ENCODE measurements at regions not wholly inside any gene's neighbourhood (a gene's known extent, or its start where the extent isn't known, plus 50 kb on each side); places are given as distances from the start of the nearest gene placed in this dataset.

DNA sequence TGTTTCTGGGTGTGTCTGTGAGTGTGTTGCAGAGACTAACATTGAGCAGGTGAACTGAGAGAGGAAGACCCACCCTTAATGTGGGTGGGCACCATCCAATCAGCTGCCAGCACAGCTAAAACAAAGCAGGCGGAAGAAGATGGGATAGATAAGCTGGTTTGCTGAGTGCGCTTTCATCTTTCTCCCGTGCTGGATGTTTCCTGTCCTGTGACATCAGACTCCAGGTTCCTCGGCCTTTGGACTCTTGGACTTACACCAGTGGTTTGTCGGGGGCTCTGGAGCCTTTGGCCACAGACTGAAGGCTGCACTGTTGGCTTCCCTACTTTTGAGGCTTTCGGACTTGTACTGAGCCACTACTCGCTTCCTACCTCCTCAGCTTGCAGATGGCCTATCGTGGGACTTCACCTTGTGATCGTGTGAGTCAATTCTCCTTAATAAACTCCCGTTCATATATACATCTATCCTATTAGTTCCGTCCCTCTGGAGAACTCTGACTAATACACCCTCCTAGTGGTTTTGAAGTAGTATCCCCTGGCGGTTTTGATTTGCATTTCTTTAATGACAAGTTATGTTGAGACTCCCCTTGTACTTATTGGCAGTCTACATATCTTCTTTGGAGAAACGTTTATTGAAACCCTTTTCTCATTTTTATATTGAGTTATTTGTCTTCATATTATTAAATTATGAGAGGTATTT, 546.6 kb upstream of the TMPRSS15 start:
- no peak for FAIRE-seq
- no peak for DNase-seq (ENCODE audit: low spot score)

DNA sequence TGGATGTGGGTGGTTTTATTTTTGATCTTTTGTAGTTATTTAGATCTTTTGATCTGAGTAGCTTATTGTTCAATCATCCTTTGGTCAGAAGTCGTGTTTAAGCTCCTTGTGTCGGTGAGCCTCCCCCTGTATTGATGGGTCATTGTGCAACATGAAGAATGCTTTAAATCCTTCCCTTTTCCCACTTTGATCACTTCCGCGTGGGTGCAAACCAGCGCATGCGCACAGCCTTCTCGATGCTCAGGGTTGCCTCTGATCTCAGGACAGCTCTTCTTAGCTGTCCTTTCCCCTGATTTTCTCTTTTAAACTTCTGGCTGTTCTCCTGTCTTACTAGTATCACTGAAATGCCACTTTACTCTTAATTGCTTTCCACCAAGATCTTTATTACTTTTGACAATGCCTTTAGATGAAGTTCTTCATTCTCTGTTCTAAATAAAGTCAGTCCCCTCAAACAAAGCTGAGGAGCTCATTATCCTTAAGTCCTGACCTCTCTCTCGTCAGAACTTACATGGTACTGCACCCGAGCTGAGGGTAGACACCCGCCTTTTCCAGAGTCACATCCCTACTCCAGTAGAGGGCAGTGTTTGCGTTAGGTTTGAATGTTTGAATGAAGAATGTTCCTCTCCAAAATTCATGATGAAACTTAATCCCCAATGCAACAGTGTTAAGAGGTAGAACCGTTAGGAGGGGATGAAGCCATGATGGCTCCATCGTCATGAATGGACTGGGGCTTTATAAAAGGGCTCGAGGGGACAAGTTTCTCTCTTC, 547.9 kb upstream of the TMPRSS15 start:
- DNase-seq (ENCODE audit: low spot score) (no peak), FAIRE-seq (no peak)

DNA sequence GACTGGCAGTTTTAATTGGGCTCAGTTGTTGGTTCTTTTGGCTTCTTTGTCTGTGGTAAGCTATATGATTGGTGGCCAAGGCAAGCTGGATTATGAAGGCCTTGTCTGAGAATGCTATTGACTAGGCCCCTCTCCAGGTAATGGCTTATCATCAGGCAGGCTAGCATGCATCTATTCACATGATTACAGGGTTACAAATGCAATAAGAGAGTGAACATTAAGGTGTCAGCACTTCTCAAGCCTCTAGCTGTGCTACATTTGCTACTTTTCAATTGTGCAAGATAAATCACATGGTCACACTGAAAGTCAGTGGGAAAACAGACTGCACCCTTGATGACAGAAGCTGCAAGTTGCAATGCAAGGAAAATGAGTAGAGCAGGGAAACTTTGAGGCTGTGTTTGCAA, 550.9 kb upstream of the TMPRSS15 start:
- no peak for FAIRE-seq
- no peak for DNase-seq (ENCODE audit: low spot score)

DNA sequence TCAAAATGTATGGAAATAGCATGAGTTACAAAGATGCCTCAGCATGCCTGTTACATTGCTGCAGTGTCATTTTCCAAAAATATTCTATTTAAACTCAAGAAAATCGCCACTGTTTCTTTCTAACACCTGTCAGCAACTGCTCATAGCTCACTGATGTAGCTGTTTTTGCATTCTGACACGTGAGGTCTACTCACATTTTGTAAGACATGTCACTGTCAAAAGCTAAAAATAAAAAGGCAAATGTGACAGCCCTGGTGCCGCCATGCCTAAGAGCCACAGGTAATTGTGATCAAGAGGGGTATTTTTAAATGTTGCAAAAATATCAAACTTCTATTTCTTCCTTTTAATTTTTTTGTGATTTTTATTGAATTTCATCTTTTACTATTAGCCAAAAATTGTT, 556.2 kb upstream of the TMPRSS15 start:
- DNase-seq (ENCODE audit: low spot score) (no peak), FAIRE-seq (no peak)

DNA sequence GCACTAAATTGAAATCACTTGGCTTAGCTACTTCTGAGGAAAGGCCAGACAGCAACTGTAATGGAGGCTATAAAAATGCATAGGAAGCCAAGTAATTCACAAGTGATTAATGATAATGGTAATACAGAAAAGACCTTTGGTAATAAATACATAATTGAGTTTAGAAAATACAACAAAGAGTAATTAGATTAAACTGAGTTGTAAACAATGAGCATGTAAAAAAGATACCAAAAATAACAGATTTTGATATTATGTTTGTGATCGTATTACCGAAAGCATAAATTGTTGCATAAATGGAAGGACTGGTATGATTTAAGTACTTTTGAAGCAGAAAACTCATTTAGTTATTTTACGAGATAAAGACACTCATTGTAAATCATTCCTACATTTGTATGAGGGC, 556.7 kb upstream of the TMPRSS15 start:
- no peak for FAIRE-seq
- DNase-seq (ENCODE audit: low spot score): no peak

DNA sequence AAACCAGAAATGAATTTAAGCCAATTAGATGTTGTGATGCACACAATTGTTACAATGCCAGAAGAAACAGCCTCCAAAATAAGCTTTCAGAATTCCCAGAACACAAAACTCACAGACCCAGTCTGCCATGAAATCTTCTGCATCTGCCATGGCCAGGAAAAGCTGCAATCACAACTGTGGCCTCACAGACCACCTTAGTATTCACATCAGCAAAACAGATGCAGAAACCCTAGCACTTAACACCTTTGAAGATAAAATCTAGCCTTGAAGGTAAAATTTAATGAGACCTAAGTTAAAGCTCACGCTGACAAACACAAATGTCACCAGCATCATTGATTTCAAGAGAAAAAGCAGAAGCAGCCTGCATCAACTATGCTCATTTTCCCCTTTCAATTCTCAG, 566.8 kb upstream of the TMPRSS15 start:
- FAIRE-seq (no peak), DNase-seq (ENCODE audit: low spot score) (no peak)

- no peak for FAIRE-seq
- DNase-seq (ENCODE audit: low spot score): no peak
These were observed 567.4 kb upstream of the TMPRSS15 start for GRCh38 chr21:18970941-18971340.

- DNase-seq (ENCODE audit: low spot score): no peak
- FAIRE-seq: no peak
These were observed 582.0 kb upstream of the TMPRSS15 start for GRCh38 chr21:18985584-18985983.

DNA sequence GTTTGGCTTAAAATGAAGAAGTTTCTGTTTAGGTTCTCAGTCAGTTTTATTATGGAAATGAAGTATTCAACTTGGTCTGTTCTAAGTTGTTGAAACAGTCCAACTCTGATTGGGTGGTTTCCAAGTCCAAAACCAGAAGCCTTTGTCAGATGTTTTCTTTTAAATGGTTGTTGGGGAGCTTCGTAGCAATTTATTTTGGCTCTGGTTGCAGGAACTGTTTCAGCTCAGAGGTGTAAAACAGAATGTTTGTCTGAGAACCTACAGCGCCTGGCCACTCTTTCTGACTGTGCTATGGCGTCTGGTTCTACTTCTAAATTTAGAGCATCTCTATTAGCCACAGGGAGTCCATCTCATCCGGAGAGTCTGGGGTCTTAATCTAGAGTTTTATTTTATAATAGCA, 582.6 kb upstream of the TMPRSS15 start:
- DNase-seq (ENCODE audit: low spot score): no peak
- FAIRE-seq: no peak

DNA sequence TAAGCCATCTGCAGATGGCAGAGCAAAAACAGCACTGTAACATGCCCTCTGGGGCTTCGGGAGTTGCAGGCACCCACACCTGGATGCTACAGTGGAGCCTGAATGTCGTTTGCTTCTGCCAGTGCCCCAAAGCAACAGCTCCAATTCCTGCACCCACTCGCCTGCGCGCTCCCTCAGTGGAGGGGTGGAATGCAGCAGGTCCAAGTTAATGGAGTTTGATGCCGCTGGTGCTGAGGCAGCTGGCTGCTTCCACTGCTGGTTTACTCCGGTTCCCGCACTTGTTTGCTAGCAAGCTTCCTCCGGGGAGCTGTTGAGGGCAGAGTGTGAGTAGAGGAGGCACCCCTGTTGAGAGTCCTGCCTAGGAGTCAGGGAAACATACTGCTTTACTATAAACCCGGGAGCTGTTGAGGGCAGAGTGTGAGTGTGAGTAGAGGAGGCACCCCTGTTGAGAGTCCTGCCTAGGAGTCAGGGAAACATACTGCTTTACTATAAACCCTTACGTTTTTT, 584.0 kb upstream of the TMPRSS15 start:
- DNase-seq (ENCODE audit: low spot score): no peak
- no peak for FAIRE-seq

GRCh38 chr21:18989953-18990495, 586.4 kb upstream of the TMPRSS15 start:
- no peak for DNase-seq (ENCODE audit: low spot score)
- FAIRE-seq: no peak

DNA sequence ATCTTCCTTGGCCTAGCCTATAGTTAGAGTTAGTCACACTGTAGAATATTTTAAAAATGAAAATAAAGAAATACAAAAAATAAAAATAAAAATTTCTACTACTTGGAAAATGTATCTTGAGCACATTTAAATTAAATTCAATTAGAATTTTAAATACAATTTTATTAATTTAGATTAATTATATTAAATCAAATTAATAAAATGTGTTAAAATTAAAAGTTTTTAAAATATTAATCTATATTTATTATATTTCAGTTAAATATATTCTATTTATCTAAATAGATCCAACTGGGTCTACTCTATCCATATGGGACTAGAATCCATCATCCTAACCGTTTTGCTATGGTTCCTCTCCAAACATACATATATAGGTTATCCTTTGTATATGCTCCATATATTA, 588.3 kb upstream of the TMPRSS15 start:
- FAIRE-seq: peak; percentile 63
- no peak for DNase-seq (ENCODE audit: low spot score)

DNA sequence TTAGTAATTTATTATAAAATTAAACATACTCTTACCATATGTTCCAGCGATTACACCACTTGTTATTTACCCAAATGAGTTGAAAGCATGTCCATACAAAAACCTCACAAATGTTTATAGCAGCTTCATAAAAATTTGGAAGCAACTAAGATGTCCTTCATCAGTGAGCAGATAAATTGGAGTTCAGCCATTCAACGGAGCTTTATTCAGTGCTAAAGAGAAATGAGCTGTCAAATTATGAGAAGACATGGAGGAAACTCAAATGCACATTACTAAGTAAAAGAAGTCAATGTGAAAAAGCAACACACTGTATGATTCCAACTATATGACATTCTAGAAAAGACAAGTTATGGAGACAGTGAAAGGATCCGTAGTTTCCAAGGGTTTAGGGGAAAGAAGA, 606.7 kb upstream of the TMPRSS15 start:
- DNase-seq (ENCODE audit: low spot score) (no peak), FAIRE-seq (no peak)

DNA sequence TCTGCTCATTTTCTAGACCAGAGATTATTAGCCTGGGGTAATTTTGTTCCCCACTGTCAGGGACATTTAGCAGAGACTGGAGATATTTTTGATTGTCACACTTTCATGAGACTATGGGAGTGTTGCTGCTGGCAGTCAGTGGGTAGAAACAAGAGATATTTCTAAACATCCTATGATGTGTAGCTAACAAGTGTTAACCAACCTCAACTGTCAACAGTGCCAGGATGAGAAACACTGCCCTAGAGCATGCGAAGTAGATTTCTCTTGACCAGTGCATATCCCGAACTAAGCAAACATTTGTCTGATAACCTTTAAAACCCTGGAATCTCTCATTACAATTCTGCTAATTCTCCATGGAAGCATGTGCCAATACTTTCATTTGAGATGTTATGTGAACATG, 607.4 kb upstream of the TMPRSS15 start:
- DNase-seq (ENCODE audit: low spot score) (no peak), FAIRE-seq (no peak)

DNA sequence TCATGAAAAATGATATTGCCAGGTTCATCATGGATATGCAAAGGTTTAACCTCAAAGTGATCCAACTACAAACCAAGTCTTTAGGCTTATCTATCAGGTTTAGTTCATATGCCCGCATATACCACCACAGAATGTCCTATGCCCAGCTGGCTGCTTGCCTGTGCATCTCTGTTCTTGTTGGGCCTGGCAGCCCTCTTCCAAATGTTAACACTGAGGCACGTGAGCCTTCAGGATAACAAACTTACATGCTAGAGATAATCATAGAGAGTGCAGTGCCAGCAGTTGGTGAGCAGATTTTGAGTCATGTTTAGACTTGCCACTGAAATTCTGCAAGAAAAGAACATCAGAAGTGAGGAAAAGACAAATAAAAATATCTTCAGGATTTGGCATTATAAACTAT, 607.9 kb upstream of the TMPRSS15 start:
- no peak for DNase-seq (ENCODE audit: low spot score)
- FAIRE-seq: no peak

DNA sequence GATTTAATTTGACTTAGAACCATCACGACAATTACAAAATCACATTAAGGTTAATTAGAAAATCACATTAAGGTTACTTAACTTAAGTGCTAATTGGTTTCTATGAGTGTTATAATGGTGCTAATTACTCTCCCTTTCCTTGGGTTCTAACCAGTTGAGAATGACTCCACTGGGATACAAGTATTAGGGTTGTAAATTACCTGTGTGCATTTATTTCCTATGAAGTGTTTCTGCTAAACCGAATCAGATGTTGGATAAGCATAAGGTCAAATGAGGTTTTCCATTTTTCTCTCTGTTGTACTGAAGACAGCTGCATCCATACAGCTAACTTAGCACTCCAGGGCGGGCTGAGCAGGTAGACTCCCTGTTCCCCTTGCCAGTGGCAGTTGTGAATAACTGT, 610.3 kb upstream of the TMPRSS15 start:
- FAIRE-seq: no peak
- DNase-seq (ENCODE audit: low spot score): no peak

- FAIRE-seq: no peak
- DNase-seq (ENCODE audit: low spot score): no peak
These were observed 614.9 kb upstream of the TMPRSS15 start for GRCh38 chr21:19018529-19018928.

GRCh38 chr21:19022978-19023377, 619.4 kb upstream of the TMPRSS15 start:
- FAIRE-seq: no peak
- no peak for DNase-seq (ENCODE audit: low spot score)

- no peak for FAIRE-seq
- no peak for DNase-seq (ENCODE audit: low spot score)
These were observed 623.3 kb upstream of the TMPRSS15 start for GRCh38 chr21:19026911-19027310.

- DNase-seq (ENCODE audit: low spot score) (no peak), FAIRE-seq (no peak)
These were observed 626.2 kb upstream of the TMPRSS15 start for GRCh38 chr21:19029816-19030215.

GRCh38 chr21:19031953-19032352, 628.4 kb upstream of the TMPRSS15 start:
- FAIRE-seq: no peak
- no peak for DNase-seq (ENCODE audit: low spot score)

GRCh38 chr21:19034041-19034440, 630.5 kb upstream of the TMPRSS15 start:
- FAIRE-seq (no peak), DNase-seq (ENCODE audit: low spot score) (no peak)

DNA sequence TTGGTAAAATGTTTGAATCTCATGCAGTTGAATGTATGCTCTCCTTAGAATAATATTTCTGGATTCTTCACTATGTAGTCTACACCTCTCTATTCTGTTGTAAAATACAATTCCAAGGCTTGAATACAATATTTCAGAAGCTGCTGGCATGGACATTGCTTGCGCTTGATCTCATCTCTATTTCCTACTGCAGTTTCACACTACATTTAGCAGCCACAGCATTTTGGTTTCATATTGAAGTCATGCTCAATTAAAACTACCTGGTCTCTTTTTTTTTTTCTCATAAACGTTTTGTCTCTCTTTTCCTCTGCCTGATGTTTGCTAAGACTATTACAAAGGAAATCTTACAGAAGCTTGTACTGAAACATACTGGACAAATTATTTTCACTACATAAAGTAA, 631.0 kb upstream of the TMPRSS15 start:
- no peak for FAIRE-seq

More for the DNA sequence above, 631.0 kb upstream of the TMPRSS15 start:
- no peak for DNase-seq (ENCODE audit: low spot score)

All from RCC 7860 (cell line).